OCI-LY1 (cell line): ENCODE measurements at regions not wholly inside any gene's neighbourhood (a gene's known extent, or its start where the extent isn't known, plus 50 kb on each side); places are given as distances from the start of the nearest gene placed in this dataset.

Experiments
- H2AFZ ChIP-seq: fragments of 200-600 bp; sonication (generic), shearing (Covaris generic); 2 replicates; pipeline ENCODE4 v1.6.0; 2014; ENCODE audit warnings: antibody characterized with exemption, mild to moderate bottlenecking, low read length
- H3F3A ChIP-seq: fragments of 200-600 bp; sonication (generic), shearing (Covaris generic); 2 replicates; pipeline ENCODE4 v1.6.0; 2014; ENCODE audit warnings: mild to moderate bottlenecking, antibody characterized with exemption, low read length, moderate library complexity; ENCODE audit not compliant: insufficient read depth
- H3K27ac ChIP-seq: fragments of 200-600 bp; sonication (generic); 2 replicates; pipeline ENCODE4 v1.5.1; 2014; ENCODE audit warnings: low read length, mixed run types, mild to moderate bottlenecking, low read depth; ENCODE audit not compliant: poor library complexity, severe bottlenecking
- H3K27me3 ChIP-seq: fragments of 200-600 bp; sonication (generic); 2 replicates; pipeline ENCODE4 v1.6.0; 2014; ENCODE audit warnings: antibody characterized with exemption, mild to moderate bottlenecking, low read length, moderate library complexity; ENCODE audit not compliant: insufficient read depth
- H3K36me3 ChIP-seq: fragments of 200-600 bp; sonication (generic); 2 replicates; pipeline ENCODE4 v1.6.1; 2014; ENCODE audit warnings: mild to moderate bottlenecking, antibody characterized with exemption, low read length, moderate library complexity, mixed read lengths; ENCODE audit not compliant: insufficient read depth
- H3K4me1 ChIP-seq: fragments of 200-600 bp; sonication (generic); 2 replicates; pipeline ENCODE4 v1.5.1; 2014; ENCODE audit warnings: mild to moderate bottlenecking, low read length, moderate library complexity; ENCODE audit not compliant: insufficient read depth, severe bottlenecking
- H3K4me2 ChIP-seq: fragments of 200-600 bp; sonication (generic), shearing (Covaris generic); 2 replicates; pipeline ENCODE4 v1.6.1; 2014; ENCODE audit warnings: low read length
- H3K4me3 ChIP-seq: fragments of 200-600 bp; sonication (generic); 2 replicates; pipeline ENCODE4 v1.5.1; 2014; ENCODE audit warnings: low read length, low read depth, mild to moderate bottlenecking, mixed read lengths; ENCODE audit not compliant: poor library complexity, severe bottlenecking
- H3K79me2 ChIP-seq: fragments of 200-600 bp; shearing (Covaris generic); 2 replicates; pipeline ENCODE4 v1.6.1; 2016; ENCODE audit warnings: mixed run types, low read length, mixed read lengths; ENCODE audit not compliant: insufficient read depth
- H3K9ac ChIP-seq: fragments of 200-600 bp; sonication (generic), shearing (Covaris generic); 2 replicates; pipeline ENCODE4 v1.6.1; 2014; ENCODE audit warnings: mild to moderate bottlenecking, low read length, mixed read lengths
- H3K9me2 ChIP-seq: fragments of 200-600 bp; sonication (generic), shearing (Covaris generic); 2 replicates; pipeline ENCODE4 v1.6.1; 2014; ENCODE audit warnings: low read depth, mild to moderate bottlenecking, low read length, mixed read lengths
- H3K9me3 ChIP-seq: fragments of 200-600 bp; shearing (Covaris generic); 2 replicates; pipeline ENCODE4 v1.6.1; 2014; ENCODE audit warnings: low read length, mixed read lengths
- H4K20me1 ChIP-seq: fragments of 200-600 bp; sonication (generic), shearing (Covaris generic); 2 replicates; pipeline ENCODE4 v1.6.0; 2016; ENCODE audit warnings: mild to moderate bottlenecking, low read length; ENCODE audit not compliant: insufficient read depth
- EZH2 ChIP-seq: fragments of 200-600 bp; sonication (generic), shearing (Covaris generic); IDR thresholded peaks from 2 replicates; pipeline ENCODE4 v1.8.0; 2017; ENCODE audit warnings: borderline replicate concordance, mixed run types, mild to moderate bottlenecking, antibody characterized with exemption, low read length, moderate library complexity, mixed read lengths
- TF ChIP-seq, protein P1 (sequence below): fragments of 200-600 bp; sonication (generic), shearing (Covaris generic); IDR thresholded peaks from 2 replicates; pipeline ENCODE4 v1.5.1; 2017; ENCODE audit warnings: mild to moderate bottlenecking, antibody characterized with exemption, low read length, moderate library complexity, mixed read lengths

DNA sequence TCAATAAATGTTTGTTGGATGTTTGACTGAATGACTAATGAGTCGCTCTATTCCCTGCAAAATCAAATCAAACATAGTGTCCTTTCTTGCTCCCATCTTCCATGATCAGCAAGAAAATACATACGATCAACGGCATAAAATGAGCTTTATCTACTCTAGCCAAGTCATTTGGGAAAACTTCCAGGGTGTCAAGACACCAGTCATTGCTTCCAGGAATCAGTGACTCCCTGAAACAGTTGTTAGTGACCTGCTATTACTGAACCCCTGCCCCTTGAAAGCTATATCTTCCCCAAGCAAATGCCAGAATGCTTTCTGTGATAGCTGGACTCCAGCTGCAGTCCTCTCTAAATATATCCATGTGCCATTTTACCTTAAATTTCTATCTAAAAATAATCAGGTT, 169.5 kb upstream of the SSTR1 start:
- no peak overlapping the region for H3K4me2 ChIP-seq
- no peaks in the 10 kb centered on the region; the same call in 1 of the 2 replicates for H3K9me3 ChIP-seq
- no peaks in the 10 kb centered on the region for H3K27me3 ChIP-seq
- H2AFZ ChIP-seq: 0 out of 2 replicates have a peak overlapping the region, but pooled peaks have one; percentile 61
- no peaks in the 10 kb centered on the region for H3K36me3 ChIP-seq
- no peaks in the 10 kb centered on the region for H3F3A ChIP-seq
- H4K20me1 ChIP-seq: no peaks in the 10 kb centered on the region
- H3K79me2 ChIP-seq: no peaks in the 10 kb centered on the region
- H3K9ac ChIP-seq: no peak overlapping the region
- TF ChIP-seq, protein P1, sequence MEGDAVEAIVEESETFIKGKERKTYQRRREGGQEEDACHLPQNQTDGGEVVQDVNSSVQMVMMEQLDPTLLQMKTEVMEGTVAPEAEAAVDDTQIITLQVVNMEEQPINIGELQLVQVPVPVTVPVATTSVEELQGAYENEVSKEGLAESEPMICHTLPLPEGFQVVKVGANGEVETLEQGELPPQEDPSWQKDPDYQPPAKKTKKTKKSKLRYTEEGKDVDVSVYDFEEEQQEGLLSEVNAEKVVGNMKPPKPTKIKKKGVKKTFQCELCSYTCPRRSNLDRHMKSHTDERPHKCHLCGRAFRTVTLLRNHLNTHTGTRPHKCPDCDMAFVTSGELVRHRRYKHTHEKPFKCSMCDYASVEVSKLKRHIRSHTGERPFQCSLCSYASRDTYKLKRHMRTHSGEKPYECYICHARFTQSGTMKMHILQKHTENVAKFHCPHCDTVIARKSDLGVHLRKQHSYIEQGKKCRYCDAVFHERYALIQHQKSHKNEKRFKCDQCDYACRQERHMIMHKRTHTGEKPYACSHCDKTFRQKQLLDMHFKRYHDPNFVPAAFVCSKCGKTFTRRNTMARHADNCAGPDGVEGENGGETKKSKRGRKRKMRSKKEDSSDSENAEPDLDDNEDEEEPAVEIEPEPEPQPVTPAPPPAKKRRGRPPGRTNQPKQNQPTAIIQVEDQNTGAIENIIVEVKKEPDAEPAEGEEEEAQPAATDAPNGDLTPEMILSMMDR: no peak
- TF ChIP-seq EZH2: no peak
- H3K9me2 ChIP-seq: no peaks in the 10 kb centered on the region
- no peak overlapping the region for H3K4me3 ChIP-seq
- no peak overlapping the region for H3K27ac ChIP-seq
- peaks cover 9% of the 10 kb centered on the region for H3K4me1 ChIP-seq

DNA sequence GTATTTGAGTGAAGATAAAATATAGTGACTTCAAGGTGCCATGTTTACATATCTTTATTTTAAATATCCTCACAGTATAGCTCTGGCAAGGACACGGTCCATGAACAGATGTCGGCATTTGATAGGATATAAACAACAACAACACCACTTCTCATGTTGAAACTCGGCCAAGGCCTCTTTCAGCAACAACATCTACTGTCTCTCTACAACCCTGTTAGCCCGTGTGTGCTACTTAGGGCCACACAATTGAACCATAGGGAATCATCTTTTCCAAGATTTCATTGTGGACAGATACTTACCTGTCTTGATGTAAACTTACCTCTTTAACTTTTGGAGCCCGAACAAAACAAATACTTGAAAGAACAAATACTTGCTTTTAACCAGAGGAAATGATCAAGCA, 168.7 kb upstream of the SSTR1 start:
- Histone ChIP-seq H3K36me3 (no peaks in the 10 kb centered on the region), H3K4me2 (no peak overlapping the region), H3K79me2 (no peaks in the 10 kb centered on the region), H2AFZ (no peak overlapping the region; the same call in 1 of the 2 replicates), H3K9me3 (no peaks in the 10 kb centered on the region; the same call in 1 of the 2 replicates), H3F3A (no peaks in the 10 kb centered on the region), H3K9me2 (no peaks in the 10 kb centered on the region), H3K4me1 (peaks cover 7% of the 10 kb centered on the region), H3K4me3 (no peak overlapping the region), H3K27ac (no peak overlapping the region), H3K9ac (no peak overlapping the region), H4K20me1 (no peaks in the 10 kb centered on the region), H3K27me3 (no peaks in the 10 kb centered on the region)
- TF ChIP-seq, protein P1: no peak
- TF ChIP-seq EZH2: no peak

- no peaks in the 10 kb centered on the region for H3F3A ChIP-seq
- peak overlapping the region; percentile 95; the same call in 1 of the 2 replicates for H2AFZ ChIP-seq
- no peaks in the 10 kb centered on the region for H3K79me2 ChIP-seq
- H3K27ac ChIP-seq: no peak overlapping the region
- peaks cover 11% of the 10 kb centered on the region for H3K4me1 ChIP-seq
- H3K9me3 ChIP-seq: no peaks in the 10 kb centered on the region; the same call in 1 of the 2 replicates
- no peaks in the 10 kb centered on the region for H4K20me1 ChIP-seq
- no peak overlapping the region for H3K4me2 ChIP-seq
- no peak for TF ChIP-seq EZH2
- TF ChIP-seq, protein P1: no peak
- no peak overlapping the region for H3K4me3 ChIP-seq
- no peaks in the 10 kb centered on the region for H3K36me3 ChIP-seq
- no peaks in the 10 kb centered on the region for H3K27me3 ChIP-seq
- no peaks in the 10 kb centered on the region for H3K9me2 ChIP-seq
- no peak overlapping the region for H3K9ac ChIP-seq
Observed at GRCh38 chr14:38039496-38039895, 168.2 kb upstream of the SSTR1 start.
